BLaER1 treated with 17β-estradiol and CSF1 and Interleukin-3, amounts not matched to agents 10 nM and 100 nM (cell line): ENCODE measurements at regions not wholly inside any gene's neighbourhood (a gene's known extent, or its start where the extent isn't known, plus 50 kb on each side); places are given as distances from the start of the nearest gene placed in this dataset.

Experiments used
- H3K27ac ChIP-seq, 11 experiments: shearing (Covaris generic); formaldehyde crosslinking; 2 replicates each; pipeline ENCODE4 v1.8.1; 2022
- H3K27me3 ChIP-seq, 11 experiments: shearing (Covaris generic); formaldehyde crosslinking; 2 replicates each; pipeline ENCODE4 v1.8.1; 2022
- H3K36me3 ChIP-seq, 11 experiments: shearing (Covaris generic); formaldehyde crosslinking; 2 replicates each; pipeline ENCODE4 v1.8.1; 2022
- H3K4me1 ChIP-seq, 10 experiments: shearing (Covaris generic); formaldehyde crosslinking; 2 replicates each; pipeline ENCODE4 v1.8.1; 2022
- H3K4me2 ChIP-seq, 11 experiments: shearing (Covaris generic); formaldehyde crosslinking; 2 replicates each; pipeline ENCODE4 v1.8.1; 2022
- H3K4me3 ChIP-seq, 10 experiments: shearing (Covaris generic); formaldehyde crosslinking; 2 replicates each; pipeline ENCODE4 v1.8.1; 2022
- H3K9ac ChIP-seq, 11 experiments: shearing (Covaris generic); formaldehyde crosslinking; 2 replicates each; pipeline ENCODE4 v1.8.1; 2022
- H3K9me3 ChIP-seq, 11 experiments: shearing (Covaris generic); formaldehyde crosslinking; replicated peaks in 1 of 11; 2 replicates each; pipeline ENCODE4 v1.8.1; 2022
- H4K20me1 ChIP-seq, 11 experiments: shearing (Covaris generic); formaldehyde crosslinking; 2 replicates each; pipeline ENCODE4 v1.8.1; 2022
- Cebpa-rat ChIP-seq, 11 experiments: shearing (Covaris generic); IDR thresholded peaks; 2 replicates each; pipeline ENCODE4 v1.8.1; 2022

DNA sequence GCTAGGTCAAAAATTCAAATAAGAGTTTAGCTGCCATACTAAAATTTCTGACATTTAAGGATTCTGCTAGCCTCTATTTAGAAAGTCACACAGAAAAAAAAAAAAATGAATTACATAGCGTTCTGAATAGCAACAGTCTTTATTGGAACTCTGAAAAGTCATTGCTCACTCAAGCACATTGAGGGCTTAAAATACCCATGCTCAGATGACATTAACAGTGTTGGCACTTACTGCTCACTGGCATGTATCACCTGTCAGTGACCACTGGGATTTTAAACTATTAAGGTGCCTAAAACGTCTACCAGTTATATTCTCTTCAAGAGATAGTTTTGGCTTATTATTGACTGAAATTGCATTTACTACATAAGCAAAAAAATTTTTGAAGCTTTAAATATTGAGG, 468.0 kb upstream of the SPHKAP start:
- Histone ChIP-seq H4K20me1 (no peaks in the 10 kb centered on the region), H3K4me3 (no peak overlapping the region), H3K27ac (no peak overlapping the region), H3K36me3 (no peaks in the 10 kb centered on the region), H3K4me2 (no peak overlapping the region), H3K9ac (no peak overlapping the region), H3K9me3 (no peaks in the 10 kb centered on the region), H3K27me3 (no peaks in the 10 kb centered on the region), H3K4me1 (no peaks in the 10 kb centered on the region)
- TF ChIP-seq Cebpa-rat (IDR thresholded peaks at IDR 0.05), result no peak

DNA sequence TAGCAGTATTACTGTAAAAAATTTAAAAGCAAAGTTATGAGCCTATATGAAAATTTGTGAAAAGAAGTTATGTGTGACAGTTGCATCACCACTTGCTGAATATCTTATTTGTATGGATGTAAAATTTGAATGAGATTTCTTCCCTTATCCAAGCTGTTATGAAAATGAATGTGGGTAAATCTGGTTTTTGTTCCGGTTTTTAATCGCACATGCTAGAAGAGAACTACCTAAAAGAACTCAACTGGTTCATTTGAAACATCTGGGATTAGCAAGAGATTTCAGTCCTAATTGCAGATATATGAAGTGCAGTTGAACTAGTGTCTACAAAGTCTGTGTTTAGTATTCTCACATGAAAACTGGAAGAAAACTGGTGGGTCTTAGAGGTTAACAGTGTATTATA, 467.1 kb upstream of the SPHKAP start:
- no peaks in the 10 kb centered on the region for H3K27me3 ChIP-seq
- H3K36me3 ChIP-seq, result no peaks in the 10 kb centered on the region
- H3K27ac ChIP-seq, result no peak overlapping the region
- no peak for TF ChIP-seq Cebpa-rat (IDR thresholded peaks at IDR 0.05)
- H3K4me2 ChIP-seq, result no peak overlapping the region
- H3K4me3 ChIP-seq, result no peak overlapping the region
- H3K9me3 ChIP-seq, result no peaks in the 10 kb centered on the region
- H3K9ac ChIP-seq, result no peak overlapping the region
- no peaks in the 10 kb centered on the region for H3K4me1 ChIP-seq
- no peaks in the 10 kb centered on the region for H4K20me1 ChIP-seq

DNA sequence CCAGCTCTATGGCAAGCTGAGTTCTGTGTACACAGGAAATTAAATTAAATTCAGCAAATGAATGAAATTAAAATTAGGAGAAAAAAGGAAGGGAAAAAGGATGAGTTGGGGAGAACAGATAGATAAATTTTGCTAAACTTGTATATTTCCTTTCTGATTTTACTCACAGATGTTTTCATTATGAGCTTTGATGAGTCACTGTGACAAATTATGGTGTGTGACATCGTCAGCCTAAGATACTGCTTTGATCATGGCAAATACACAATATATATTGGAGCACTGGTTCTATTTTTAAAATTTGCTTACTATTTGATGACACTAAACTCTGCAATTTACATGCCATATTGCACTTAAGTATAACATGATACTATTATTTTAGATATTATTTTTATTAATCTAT, 464.6 kb upstream of the SPHKAP start:
- Histone ChIP-seq H3K4me2 (no peak overlapping the region), H3K4me1 (no peaks in the 10 kb centered on the region), H3K27me3 (no peaks in the 10 kb centered on the region), H3K27ac (no peak overlapping the region), H3K9me3 (no peaks in the 10 kb centered on the region), H4K20me1 (no peaks in the 10 kb centered on the region), H3K9ac (no peak overlapping the region), H3K4me3 (no peak overlapping the region), H3K36me3 (no peaks in the 10 kb centered on the region)
- no peak for TF ChIP-seq Cebpa-rat (IDR thresholded peaks at IDR 0.05)

DNA sequence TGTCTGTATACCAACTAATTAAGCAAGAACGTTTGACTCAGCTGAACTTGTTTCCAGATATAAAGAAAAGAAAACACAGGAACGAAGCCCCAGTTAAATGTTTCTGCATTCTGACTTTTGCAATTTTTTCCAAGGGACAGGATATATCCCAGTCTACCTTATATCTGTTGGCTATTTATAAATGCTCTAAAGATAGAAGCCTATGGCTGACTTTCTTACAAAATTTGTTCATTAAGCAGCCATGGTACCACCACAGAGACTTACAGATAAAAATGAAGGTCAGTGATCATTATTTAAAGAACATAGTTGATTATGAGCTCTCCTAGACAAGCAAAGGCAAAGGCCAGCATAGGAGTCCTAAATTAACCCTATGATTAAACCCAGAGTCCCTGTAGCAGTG, 462.7 kb upstream of the SPHKAP start:
- Histone ChIP-seq H3K4me3 (no peak overlapping the region), H3K9ac (no peak overlapping the region), H3K27ac (no peak overlapping the region), H3K4me1 (no peaks in the 10 kb centered on the region), H4K20me1 (no peaks in the 10 kb centered on the region), H3K36me3 (no peaks in the 10 kb centered on the region), H3K27me3 (no peaks in the 10 kb centered on the region), H3K9me3 (no peaks in the 10 kb centered on the region), H3K4me2 (no peak overlapping the region)
- TF ChIP-seq Cebpa-rat (IDR thresholded peaks at IDR 0.05), result no peak

DNA sequence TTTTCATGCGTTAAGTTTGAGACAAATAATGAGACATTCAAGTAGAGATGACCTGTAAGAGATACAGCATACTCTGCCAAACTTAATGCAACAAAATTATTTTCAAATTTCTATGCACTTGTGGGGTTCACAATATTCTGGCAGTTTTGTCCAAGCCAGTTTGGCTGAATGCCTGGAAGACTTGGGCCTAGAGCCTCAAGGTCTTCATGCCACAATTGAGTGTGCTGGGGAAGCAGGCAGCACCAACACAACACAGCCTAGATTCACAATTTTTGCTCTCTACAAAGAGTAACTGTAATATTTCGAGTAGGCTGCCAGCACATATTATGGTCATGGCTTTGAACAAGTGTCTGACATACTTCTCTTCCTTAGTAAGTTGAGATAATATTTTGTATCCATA, 461.4 kb upstream of the SPHKAP start:
- Histone ChIP-seq H3K9ac (no peak overlapping the region), H3K4me1 (no peaks in the 10 kb centered on the region), H3K27ac (no peak overlapping the region), H4K20me1 (no peaks in the 10 kb centered on the region), H3K36me3 (no peaks in the 10 kb centered on the region), H3K4me3 (no peak overlapping the region), H3K9me3 (no peaks in the 10 kb centered on the region), H3K27me3 (no peaks in the 10 kb centered on the region), H3K4me2 (no peak overlapping the region)
- TF ChIP-seq Cebpa-rat (IDR thresholded peaks at IDR 0.05), result no peak

DNA sequence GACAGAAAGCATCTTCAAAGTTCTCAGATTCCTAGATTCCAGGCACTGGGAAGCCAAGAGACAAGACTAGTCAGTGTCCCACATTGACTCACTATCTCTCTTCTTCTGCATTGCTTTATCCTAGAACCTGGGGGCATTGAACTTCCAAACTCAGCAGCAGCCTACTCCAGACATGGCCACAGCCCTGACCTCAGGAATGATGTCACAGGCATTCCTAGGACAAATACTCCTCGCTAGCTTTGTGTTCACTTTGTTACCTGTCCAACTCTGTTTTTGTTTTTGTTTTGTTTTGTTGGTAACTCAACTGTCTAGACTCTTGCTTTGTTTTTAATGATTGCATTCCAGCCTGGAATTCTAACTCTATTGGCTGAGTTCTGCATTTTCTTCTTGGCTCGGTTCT, 449.3 kb upstream of the SPHKAP start:
- H3K36me3 ChIP-seq, result no peaks in the 10 kb centered on the region
- TF ChIP-seq Cebpa-rat (IDR thresholded peaks at IDR 0.05), result no peak

DNA sequence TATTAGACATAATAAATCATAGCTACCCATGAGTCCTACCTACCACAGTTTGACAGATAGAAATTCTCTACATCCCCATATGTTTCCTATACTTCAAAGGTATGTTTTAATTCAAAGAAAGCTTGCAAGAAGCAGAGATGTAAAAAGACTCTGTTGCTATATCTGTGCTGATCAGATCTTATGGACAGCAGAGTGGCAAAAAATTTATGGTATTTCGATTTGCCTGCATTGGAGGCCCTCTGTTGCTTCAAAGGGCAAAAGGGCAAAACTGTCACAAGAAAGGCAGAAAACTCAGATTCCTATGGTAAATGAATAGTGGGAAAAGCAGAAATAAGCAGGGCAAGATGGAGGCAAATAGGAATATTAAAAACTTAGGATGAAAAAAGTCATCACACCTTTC, 447.8 kb upstream of the SPHKAP start:
- H3K4me2 ChIP-seq, result no peak overlapping the region
- no peak overlapping the region for H3K9ac ChIP-seq
- no peaks in the 10 kb centered on the region for H3K9me3 ChIP-seq
- H3K27ac ChIP-seq, result no peak overlapping the region
- no peak for TF ChIP-seq Cebpa-rat (IDR thresholded peaks at IDR 0.05)
- no peaks in the 10 kb centered on the region for H4K20me1 ChIP-seq
- H3K36me3 ChIP-seq, result no peaks in the 10 kb centered on the region
- H3K27me3 ChIP-seq, result no peaks in the 10 kb centered on the region
- H3K4me3 ChIP-seq, result no peak overlapping the region
- H3K4me1 ChIP-seq, result no peaks in the 10 kb centered on the region

More for the DNA sequence above, 449.3 kb upstream of the SPHKAP start:
- Histone ChIP-seq H3K9ac (no peak overlapping the region), H3K4me1 (no peaks in the 10 kb centered on the region), H4K20me1 (no peaks in the 10 kb centered on the region), H3K9me3 (no peaks in the 10 kb centered on the region), H3K4me2 (no peak overlapping the region), H3K27ac (no peak overlapping the region), H3K4me3 (no peak overlapping the region), H3K27me3 (no peaks in the 10 kb centered on the region)

DNA sequence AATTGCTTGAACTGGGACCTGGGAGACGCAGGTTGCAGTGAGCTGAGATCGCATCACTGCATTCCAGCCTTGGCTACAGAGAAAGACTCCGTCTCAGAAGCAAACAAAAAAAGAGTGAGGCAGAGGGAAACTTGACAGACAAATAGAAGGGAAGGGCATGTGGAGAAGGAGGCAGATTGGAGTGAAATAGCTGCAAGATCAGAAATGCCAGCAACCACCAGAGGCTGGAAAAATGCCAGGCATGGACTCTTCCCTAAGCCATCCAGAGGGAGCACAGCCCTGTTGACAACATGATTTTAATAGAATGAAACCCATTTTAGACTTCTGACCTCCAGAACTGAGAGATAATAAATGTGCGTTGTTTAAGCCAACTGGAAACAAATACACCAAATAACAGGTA, 447.2 kb upstream of the SPHKAP start:
- no peaks in the 10 kb centered on the region for H3K36me3 ChIP-seq
- no peak overlapping the region for H3K9ac ChIP-seq
- TF ChIP-seq Cebpa-rat (IDR thresholded peaks at IDR 0.05), result no peak
- H3K4me3 ChIP-seq, result no peak overlapping the region
- no peaks in the 10 kb centered on the region for H3K4me1 ChIP-seq
- H3K9me3 ChIP-seq, result no peaks in the 10 kb centered on the region
- no peaks in the 10 kb centered on the region for H3K27me3 ChIP-seq
- H3K27ac ChIP-seq, result no peak overlapping the region
- no peaks in the 10 kb centered on the region for H4K20me1 ChIP-seq
- no peak overlapping the region for H3K4me2 ChIP-seq

DNA sequence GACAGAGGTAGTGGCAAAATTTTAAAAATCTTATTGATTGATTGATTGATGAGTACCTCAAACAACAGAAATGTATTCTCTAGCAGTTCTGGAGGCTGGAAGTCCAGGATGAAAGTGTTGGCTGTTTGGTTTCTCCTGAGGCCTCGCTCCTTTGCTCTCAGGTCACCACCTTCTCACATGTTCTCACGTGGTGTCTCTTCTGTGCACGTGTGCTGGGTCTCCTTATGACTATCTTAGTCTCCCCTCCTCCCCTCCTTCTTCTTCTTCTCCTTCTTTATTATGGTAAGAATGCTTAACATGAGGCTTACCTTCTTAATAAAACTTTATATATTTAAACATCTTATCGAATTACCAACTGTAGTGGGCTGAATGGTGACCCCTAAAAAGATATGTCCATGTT, 446.0 kb upstream of the SPHKAP start:
- Histone ChIP-seq H3K9me3 (no peaks in the 10 kb centered on the region), H3K27ac (no peak overlapping the region), H3K9ac (no peak overlapping the region), H4K20me1 (no peaks in the 10 kb centered on the region), H3K4me1 (no peaks in the 10 kb centered on the region), H3K27me3 (no peaks in the 10 kb centered on the region), H3K4me2 (no peak overlapping the region), H3K4me3 (no peak overlapping the region), H3K36me3 (no peaks in the 10 kb centered on the region)
- no peak for TF ChIP-seq Cebpa-rat (IDR thresholded peaks at IDR 0.05)

DNA sequence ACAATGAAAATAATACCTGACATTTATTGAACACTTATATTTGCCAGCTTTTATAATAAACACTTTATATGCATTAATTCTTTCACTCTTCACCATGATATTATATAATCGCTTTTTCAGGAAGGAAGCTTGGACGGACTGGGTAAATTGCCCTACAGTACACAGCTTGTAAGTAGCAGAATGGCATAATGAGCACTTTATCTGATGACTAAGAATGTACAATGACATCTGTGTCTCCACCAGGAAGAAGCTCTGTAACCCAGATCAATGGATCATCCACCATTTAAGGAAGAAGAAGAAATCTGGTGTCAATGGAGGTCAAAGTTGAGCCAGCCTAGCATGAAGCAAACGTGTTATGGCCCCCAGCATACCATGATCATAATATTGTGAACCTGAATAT, 444.0 kb upstream of the SPHKAP start:
- H3K4me3 ChIP-seq, result no peak overlapping the region
- H3K9me3 ChIP-seq, result no peaks in the 10 kb centered on the region
- no peaks in the 10 kb centered on the region for H3K36me3 ChIP-seq
- no peaks in the 10 kb centered on the region for H3K4me1 ChIP-seq
- H3K27ac ChIP-seq, result no peak overlapping the region
- H3K4me2 ChIP-seq, result no peak overlapping the region
- no peaks in the 10 kb centered on the region for H4K20me1 ChIP-seq
- no peak overlapping the region for H3K9ac ChIP-seq
- no peak for TF ChIP-seq Cebpa-rat (IDR thresholded peaks at IDR 0.05)
- H3K27me3 ChIP-seq, result no peaks in the 10 kb centered on the region

DNA sequence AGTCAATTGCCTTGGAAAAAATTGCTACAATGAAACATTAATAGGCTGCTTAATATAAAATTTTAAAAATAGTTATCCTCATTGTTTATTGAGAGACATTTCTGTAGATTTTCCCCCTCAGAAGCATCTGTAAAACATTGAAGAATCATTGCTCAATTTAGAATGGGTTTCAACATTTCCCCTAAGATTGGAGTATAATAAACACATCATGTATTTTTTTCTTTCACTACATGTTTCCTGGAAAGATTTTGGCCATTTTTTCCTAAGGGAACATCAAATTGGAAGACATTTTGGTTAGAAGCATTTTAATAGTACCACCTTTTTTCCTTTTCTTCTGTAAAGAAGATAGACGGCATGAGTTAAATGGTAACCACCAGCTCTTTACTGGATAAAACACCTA, 443.2 kb upstream of the SPHKAP start:
- no peak for TF ChIP-seq Cebpa-rat (IDR thresholded peaks at IDR 0.05)
- no peaks in the 10 kb centered on the region for H3K27me3 ChIP-seq
- H3K4me2 ChIP-seq, result no peak overlapping the region
- H3K4me1 ChIP-seq, result no peaks in the 10 kb centered on the region
- no peaks in the 10 kb centered on the region for H3K36me3 ChIP-seq
- no peak overlapping the region for H3K9ac ChIP-seq
- no peaks in the 10 kb centered on the region for H3K9me3 ChIP-seq
- no peak overlapping the region for H3K4me3 ChIP-seq
- no peak overlapping the region for H3K27ac ChIP-seq
- H4K20me1 ChIP-seq, result no peaks in the 10 kb centered on the region
